Central memory CD4-positive, alpha-beta T cell (primary cell): ENCODE measurements at regions not wholly inside any gene's neighbourhood (a gene's known extent, or its start where the extent isn't known, plus 50 kb on each side); places are given as distances from the start of the nearest gene placed in this dataset.

Source experiments
- DNase-seq: peaks from one replicate; pipeline ENCODE4 v3.0.0; 2022

DNA sequence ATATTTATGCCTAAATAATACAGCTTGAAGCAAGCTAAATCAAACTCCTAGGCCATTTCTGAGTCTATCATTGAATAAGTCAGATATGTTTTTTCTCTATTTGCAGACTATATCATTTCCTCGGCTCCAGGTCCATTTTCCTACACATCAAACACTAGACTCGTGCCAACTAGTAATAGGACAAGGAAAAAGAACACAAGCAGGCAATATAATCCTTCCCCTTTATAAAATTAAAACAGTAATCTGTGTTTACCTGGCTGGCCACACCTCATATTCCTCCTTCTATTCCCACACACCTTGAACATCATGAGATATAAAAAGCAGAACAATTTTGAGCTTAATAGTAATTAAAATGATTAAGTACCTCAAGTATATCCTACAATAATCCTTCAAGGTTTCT lies 325.7 kb downstream of the TFEC start:
- DNase-seq, result no peak

DNA sequence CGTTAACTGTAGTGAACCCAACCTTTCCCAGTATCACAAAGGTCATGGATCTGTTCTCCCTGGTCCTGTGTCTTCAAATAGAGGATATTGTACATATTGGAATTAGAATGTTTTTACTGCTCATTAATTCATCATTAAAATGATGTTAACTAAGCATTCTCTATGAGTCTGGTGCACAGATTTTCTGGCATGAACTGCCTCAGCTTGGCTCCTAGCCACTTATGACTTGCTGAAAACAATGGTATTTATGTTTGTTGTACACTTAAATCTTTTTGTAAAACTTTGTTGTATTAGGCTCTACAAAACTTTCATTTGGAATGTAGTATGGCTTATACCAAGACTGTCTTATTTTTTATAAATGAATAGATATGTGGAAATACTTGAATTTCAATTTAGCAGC lies 329.4 kb downstream of the TFEC start:
- no peak for DNase-seq

DNA sequence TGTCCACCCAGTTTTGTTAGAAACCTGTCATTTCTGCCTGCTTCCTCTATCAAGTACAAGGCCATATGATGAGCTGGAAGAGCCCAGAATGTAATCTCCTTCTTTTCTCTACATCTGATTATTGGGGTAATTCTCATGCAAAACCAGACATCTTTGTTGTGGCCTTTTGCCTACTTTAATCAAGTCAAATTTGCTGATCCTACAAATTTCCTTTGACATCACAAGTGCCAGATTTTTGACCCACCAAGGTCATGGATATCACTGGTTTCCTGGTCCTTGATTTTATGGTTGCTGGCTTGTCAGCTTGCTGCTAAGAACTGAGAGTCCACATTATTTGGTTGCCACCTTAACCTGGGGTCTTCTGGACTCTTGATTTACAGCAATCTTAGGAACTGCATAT lies 336.1 kb downstream of the TFEC start:
- DNase-seq, result no peak

DNA sequence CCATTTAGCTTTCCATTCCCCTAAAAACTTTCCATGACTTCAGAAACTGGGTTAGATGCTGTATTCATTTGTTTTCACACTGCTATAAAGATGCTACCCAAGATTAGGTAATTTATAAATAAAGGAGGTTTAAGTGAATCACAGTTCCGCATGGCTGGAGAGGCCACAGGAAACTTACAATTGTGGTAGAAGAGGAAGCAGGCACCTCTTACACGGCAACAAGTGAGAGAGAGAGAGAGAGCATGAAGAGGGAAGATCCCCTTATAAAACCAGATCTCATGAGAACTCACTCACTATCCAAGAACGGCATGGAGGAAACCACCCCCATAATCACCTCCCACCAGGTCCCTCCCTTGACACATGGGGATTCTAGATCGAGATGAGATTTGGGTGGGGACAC lies 336.8 kb downstream of the TFEC start:
- no peak for DNase-seq

DNA sequence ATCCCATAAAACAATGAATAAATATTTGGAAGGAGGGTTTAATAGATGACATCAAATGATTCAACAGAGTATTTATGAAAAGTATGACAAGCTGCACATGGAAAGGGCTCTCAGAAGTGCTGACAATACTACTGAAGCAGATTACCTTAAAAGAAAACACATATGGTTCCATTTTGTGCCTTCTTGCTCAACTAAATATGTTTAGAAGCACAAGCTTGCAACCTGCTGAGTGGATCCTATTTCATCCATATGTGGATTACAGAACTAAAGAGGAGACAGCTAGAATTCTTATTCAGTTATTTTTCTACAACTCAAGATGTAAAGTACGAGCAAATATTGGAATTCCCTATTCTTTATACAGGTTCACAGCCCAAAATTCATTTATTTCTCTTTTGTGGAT lies 340.6 kb downstream of the TFEC start:
- DNase-seq, result no peak

DNA sequence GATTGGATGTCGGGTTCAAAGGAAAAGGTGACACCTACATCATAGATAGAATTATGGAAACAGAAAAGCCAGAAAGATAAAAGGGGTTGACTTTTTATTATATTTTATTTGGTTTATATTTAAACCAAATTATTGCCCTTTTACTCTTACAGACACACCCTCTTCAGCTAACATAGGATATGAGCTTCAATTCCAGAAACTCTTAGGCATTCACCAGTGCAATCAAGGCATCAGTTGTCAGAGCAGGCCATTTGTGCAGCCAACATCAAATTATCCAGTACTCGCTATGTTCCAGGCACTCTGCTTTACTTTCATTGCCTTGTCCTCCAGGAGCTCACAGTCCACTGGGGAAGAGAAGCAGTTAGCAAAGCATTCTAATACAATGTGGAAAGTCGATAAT lies 347.5 kb downstream of the TFEC start:
- no peak for DNase-seq

DNA sequence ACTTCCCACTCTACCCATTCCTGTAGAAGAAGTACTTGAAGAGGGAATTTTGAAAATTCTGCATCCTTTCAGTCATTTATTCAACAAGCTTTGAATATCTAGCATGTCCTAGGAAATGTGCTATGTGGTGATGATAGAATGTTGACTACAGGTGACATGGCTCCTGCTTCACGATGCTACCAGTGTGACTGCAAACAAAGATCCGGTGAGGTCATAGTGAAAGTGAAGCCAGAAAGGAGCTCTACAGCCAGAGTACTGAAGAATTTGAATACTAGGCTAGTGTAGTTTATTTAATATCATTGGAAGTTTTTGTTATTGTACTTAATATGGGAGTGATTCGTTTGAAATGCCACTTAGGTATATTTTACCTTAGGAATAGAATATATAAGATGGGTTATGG lies 348.1 kb downstream of the TFEC start:
- no peak for DNase-seq

DNA sequence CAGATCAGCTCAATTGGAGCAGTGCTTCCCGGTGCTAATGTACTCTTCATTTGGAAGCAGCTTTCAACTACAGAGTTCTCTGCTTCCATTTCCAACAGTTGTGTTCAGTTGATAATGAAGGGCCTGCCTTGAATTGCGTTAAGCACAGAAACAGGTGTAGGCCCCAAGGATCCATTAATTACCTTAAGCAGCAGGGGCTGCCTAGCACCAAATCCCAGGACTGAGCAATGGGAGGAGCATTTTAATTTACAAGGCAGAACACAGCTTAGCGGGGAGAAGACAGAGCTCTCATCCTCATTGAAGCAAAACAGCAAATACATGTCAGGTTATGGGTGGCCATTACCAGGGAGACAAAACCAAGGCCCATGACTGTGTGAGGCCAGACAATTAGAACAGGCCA lies 349.6 kb downstream of the TFEC start:
- no peak for DNase-seq

DNA sequence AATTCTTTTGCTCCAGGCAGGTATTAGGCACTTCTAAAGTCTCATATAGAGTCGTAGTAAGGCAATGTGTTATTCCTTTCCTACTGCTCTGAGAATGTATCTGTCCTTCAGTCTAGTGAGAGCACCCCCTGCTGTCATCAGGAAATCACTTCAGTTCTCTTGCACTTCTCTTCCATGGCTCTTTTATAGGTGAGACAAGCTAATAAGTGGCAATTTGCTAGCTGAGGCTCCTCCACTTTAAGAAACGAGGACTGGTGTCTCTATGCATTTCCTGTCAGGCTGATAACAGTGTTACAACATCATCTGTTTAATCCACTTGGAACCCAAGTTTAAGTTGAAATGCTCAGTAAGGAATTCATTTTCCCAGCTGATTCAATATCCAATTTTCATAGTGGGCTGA lies 350.6 kb downstream of the TFEC start:
- DNase-seq, result no peak

DNA sequence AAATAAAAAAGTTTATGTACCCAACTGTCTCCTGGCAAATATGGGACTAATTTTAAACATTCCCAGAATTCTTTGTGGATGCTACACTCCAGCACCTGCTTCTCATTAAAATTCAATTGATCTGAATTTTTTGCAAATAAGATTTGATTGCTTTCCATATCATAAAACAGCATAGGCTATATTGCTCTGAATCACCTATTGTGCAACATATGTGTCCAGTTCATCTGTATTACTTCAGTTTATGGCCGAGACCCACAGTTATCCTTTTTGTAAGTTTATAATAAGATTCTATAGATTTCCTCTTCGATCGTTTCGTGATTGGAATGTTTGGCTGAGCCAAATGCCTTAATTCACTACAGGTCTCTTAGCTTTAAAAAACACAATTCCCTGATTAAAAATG lies 351.1 kb downstream of the TFEC start:
- DNase-seq, result no peak

DNA sequence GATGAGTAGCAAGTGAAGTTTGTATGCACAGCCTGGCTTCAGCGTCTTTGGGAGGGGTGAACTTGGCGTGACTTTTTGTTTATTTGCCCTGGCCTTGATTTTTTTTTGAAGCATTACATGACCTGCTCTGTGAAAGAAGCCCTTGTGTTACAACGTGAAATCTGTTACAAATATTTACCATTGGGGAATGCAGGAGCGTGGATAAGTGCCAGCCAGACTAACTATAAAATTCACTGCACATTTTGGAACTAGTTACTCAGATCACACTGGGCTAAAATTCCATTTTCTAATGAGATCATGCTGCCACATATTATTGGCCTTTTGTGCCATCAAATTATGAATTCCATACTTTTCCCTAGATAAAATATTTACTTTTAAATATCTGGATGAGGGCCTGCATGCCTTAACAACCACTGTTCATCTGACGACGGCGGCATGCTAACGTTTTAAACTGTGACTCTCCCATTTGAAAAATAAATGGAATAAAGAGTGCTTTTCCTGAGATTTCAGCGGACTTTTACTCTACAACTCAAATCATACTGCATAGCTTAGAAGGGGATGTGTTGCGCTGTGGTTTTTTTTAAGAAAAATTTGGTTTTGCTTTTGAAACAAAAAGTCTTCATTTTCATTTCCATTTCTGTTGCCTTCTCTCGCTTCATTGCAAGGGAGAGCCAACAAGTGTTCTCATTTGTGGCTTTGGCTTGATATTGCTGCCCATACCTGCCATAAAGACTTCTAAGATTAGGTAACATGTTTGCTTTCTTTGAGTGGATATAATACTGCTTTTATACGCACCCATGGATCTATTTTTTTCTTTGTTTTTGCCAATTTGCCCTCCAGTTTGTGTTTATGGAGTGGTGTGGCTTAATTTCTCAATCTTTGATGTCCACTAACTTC lies 352.2 kb downstream of the TFEC start:
- no peak for DNase-seq

DNA sequence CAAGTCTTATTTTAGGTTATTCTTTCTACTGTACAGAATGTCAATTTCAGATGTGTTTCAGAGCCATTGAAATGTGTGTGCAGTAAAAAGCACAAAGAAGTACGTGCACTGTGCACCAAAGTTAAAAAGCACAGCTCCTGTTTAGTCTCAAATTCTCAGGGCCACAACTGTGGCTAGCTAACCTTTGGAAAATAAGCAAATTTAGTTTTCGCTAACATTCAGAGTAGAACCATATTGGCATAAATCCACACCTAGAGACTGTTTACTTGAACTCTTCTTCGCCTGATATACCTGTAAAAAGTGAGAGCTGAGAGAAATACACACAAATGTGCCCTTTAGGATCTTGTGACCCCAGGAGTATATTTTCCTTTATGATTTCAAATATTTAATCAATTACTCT lies 353.9 kb downstream of the TFEC start:
- no peak for DNase-seq

DNA sequence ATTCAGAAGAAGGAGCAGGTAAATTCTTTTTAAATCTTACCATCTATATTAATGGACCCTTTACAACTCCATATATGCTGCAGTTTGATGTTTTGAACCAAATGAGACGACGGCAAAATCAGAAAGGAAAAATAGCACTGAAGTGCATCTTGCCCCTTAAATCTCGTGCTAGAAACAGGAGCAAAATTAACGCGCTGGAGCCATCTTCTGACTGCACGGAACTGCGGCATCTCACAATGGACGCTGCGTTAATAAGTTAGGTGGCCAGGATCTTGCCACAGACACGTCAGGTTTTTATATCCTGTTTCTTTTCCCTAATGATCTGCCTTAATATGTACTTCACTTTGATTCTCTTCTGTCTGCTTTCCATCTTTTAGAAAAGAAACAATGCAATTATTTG lies 354.5 kb downstream of the TFEC start:
- DNase-seq, result no peak

DNA sequence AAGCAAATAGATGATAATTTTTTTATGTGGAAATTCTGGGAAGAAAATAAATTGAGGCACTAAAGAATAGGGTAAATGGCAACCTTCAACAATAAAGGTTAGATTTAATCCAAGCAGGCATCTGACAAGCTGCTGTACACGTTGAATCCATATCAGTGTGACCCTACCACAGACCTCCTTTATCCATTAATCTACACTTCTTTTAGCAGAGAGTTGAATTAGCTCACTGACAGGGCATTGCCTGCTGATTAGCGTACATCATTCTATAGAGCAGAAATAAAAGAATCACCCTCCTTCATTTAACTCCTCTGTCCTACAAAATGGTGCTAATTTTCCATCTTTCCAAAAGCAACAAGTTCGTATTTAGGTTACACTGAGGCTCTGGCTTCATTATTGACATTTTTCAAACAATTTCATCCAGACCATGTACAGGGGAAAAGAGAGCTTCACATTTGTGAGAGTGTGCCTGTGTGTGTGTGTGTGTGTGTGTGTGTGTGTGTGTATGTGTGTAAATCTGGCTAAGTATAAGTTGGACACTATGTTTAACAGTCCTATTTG lies 356.0 kb downstream of the TFEC start:
- DNase-seq, result no peak

DNA sequence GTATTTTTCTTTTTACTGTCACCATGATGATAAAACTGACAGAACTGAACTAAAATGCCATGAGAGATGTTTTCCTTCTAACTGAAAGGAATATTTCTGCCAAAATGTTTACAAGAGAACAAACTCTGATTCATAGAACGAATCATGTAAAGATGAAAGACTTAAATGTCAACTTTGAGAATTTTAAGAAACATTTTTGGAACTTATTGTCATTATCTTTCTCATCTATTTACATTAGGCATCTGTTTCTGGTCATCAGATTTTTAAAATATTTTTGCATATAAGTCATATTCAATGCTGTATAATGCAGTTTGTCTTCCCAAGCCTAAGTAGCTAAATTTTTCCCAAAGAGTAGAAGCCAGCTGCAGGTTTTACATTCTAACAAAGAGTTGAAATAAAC lies 358.5 kb downstream of the TFEC start:
- no peak for DNase-seq

DNA sequence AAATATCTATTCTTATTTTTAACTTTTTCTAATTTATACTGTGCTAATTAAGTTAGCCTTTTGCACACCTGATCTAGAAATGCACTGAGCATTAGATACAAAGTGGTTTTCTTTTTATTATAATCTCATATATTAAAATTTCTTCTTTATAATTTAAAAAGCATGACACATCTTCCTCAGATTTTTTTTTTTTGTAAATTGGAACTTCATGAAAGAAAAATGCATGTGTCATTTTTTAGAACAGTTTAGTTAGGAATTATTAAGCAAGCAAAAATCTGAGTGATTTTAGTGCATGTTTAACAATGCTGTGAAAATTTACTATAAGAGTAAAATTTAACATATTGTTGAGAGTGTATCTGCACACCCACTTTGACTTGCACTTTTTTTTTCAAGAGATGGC lies 367.9 kb downstream of the TFEC start:
- no peak for DNase-seq

DNA sequence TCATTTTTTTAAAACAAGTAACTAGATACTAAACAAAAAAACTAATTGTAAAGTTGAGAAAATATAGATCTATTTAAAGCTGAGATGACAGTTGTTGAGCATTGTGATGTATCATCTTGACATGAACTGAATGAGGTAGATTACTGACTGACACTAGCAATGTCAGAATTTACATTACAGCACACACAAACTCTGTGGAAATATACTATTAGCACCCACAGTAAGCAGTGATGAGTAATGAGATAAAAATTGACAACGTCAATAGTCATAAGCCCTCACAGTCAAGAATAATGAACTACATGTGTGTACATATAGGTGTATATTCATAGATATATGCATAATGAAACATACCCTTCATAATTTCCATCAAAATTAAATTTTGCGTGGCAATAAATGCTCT lies 368.4 kb downstream of the TFEC start:
- no peak for DNase-seq

DNA sequence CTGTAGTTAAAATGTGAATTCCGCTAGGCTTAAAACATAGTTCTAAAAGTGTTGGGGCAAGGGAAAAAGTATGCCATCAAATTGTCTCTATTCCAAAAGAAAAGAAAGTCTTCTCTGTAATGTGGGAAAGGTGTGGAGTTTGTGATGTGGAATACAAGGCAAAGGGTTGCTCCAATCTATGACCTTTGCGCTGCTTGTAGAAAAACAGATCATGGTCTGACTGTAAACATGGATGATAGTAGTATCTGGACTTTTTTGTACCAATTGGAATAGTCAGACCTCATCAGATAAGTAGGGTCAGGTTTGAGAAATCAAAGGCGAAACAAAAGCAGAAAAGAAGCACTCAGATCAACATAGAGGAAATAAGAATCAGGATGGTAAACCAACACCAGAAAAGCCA lies 372.3 kb downstream of the TFEC start:
- no peak for DNase-seq

DNA sequence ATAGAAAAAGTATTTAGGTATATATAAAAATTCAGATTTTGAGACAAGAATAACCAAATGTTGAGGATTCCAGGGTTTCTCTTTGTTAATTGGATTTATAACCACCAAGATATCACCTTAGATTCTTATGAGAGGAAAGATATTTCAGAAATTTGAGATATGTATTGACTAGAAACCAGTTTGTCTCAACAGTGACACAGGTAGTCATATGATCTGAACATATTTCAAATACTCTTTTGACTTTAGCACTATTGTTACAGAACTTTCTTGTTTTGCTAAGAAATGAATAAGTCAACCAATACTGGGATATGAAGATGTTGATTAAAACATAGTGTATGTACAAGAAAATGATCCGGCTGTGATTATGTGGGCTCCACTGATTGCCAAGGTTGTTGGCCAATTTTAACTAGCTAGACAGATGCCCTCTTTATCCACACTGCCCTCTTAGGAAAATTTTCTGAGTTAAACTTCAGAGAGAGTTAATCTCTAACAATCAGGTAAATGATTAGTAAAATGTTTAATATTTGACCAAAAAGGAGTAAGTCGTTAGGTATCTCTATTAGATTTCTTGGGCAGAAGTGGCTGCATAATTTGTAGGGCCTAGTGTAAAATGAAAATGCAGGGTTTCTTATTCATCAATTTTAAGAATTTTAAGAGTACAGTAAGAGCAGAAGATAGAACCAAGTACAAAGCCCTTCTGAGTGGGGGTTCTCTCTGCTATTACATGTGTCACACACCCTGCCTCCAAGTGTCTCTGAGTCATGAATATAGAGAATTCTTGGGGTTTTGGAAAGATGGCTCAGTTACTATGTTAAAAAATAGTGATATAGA lies 376.0 kb downstream of the TFEC start:
- DNase-seq, result no peak

DNA sequence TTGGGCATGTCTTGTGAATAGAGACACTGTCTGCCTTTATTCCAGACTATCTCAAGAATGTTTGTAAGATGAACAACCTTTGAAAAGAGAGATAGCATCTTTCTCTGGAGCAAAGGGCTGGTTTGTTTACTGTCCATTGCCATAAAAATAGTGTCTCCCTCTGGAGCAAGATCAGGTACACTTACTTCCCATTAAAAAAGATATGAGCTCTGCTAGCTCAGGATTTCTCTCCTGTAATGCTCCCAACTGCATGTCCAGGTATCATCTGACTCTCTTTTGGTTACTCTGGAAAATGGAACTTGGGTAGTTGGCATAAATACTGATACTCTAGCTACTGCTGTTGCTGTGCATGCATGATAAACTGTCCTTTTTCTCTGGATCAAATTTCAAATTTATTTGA lies 381.1 kb downstream of the TFEC start:
- DNase-seq, result no peak

DNA sequence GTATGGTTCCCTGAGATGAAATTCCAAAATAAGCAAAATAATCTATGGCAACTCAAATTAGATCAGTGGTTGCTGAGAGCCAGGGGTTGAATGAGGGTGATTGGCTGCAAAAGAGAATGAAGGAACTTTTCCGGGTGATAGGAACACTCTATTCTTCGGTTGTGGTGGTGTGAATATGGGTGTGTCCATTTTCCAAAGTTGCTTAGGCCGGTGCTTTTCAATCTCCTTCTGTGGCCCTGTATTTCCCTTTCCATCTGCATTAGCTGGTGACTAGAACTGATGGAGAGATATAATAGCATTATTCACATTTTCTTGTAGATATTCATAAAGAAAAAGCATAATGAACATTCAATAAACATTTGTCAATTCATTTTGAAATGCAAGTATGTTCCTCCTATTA lies 382.9 kb downstream of the TFEC start:
- no peak for DNase-seq

DNA sequence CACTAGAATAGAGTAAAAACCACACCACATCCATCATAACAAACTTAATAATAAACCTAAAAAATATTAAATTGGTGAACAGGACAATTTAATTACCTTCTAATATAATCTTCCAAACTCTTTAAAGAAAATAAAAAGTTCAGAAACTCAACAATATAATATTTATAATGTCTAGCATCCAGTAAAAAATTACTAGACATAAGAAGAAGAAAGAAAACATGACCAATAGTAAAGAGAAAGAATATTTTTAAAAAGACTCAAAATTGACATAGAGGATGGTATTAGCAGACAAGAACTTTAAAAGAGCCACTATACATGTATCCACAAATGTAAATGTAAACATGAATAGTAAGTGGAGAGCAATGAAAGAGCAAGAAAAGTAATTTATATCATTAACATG lies 388.4 kb downstream of the TFEC start:
- DNase-seq, result no peak

DNA sequence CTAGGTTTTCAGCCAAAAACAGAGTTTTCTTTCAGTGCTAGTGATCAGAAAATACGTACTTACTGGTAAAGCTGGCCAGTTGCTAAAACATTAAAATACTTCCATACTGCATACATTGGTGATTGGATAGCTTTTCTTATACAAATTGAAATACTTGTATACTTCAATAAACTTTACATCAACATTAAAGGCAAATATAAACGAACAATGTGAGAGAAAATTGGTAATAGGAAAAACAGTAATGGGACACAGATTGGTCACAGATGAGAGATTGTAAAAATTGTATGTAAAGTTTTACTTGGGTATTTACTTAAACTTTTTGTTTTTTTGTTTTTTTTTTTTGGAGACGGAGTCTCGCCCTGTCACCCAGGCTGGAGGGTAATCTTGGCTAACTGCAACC lies 391.7 kb downstream of the TFEC start:
- no peak for DNase-seq

DNA sequence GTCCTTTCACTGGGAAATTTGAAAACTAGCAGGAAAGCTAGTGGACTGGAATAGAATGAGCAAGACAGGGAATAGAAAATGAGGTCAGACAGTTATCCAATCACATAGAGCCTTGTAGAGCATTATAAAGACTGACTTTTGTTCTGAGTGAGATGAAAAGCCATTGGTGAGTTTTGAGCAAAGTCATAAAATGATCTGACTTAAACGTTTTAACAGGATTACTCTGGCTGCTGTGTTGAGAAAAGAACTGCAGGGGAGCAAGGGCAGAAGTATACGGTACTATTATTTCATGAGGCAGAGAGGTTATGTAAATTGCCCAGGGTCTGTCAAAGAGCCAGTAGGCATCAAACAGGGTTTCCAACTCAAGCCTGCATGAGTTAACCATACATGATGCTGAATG lies 393.4 kb downstream of the TFEC start:
- DNase-seq, result no peak
